ENCODE measurements at regions not wholly inside any gene's neighbourhood (a gene's known extent, or its start where the extent isn't known, plus 50 kb on each side); places are given as distances from the start of the nearest gene placed in this dataset.

GRCh38 chr17:37813751-37814150 is 68.9 kb upstream of the HNF1B start:
- TF ChIP-seq CTCF (IDR thresholded peaks at IDR 0.05), result no peak
- TF ChIP-seq MAX (CRISPR knock-in tag; IDR thresholded peaks at IDR 0.05), result no peak
- TF ChIP-seq AFF4 (CRISPR knock-in tag; IDR thresholded peaks at IDR 0.05; ENCODE audit: borderline replicate concordance), result no peak
- TF ChIP-seq TCF7 (CRISPR knock-in tag; IDR thresholded peaks at IDR 0.05; ENCODE audit: low read depth), result no peak
- TF ChIP-seq SP1 (CRISPR knock-in tag; conservative IDR thresholded peaks at IDR 0.05), result no peak
- no peak for TF ChIP-seq TEAD4 (CRISPR knock-in tag; IDR thresholded peaks at IDR 0.05)
- TF ChIP-seq SMAD4 (CRISPR knock-in tag; IDR thresholded peaks at IDR 0.05), result no peak
- no peak for TF ChIP-seq ZSCAN18 (CRISPR knock-in tag; IDR thresholded peaks at IDR 0.05)
- TF ChIP-seq ZNF281 (CRISPR knock-in tag; IDR thresholded peaks at IDR 0.05), result no peak
- no peak for TF ChIP-seq ZMAT4 (CRISPR knock-in tag; IDR thresholded peaks at IDR 0.05)
- TF ChIP-seq FOXK1 (CRISPR knock-in tag; IDR thresholded peaks at IDR 0.05), result no peak
- TF ChIP-seq E2F1 (CRISPR knock-in tag; IDR thresholded peaks at IDR 0.05), result no peak
- TF ChIP-seq USF2 (CRISPR knock-in tag; IDR thresholded peaks at IDR 0.05), result no peak
- no peak for TF ChIP-seq RORB (CRISPR knock-in tag; IDR thresholded peaks at IDR 0.05)
